A172 (cell line): ENCODE measurements at regions not wholly inside any gene's neighbourhood (a gene's known extent, or its start where the extent isn't known, plus 50 kb on each side); places are given as distances from the start of the nearest gene placed in this dataset.
"Not testable (repeated sequence)": the region's sequence is repeated elsewhere in the genome, so short reads cannot be mapped to it uniquely, and the experiment has no call there.

Experiments used
- DNase-seq: peaks from one replicate; pipeline ENCODE4 v3.0.0-alpha.2; 2015; ENCODE audit warnings: low spot score

DNA sequence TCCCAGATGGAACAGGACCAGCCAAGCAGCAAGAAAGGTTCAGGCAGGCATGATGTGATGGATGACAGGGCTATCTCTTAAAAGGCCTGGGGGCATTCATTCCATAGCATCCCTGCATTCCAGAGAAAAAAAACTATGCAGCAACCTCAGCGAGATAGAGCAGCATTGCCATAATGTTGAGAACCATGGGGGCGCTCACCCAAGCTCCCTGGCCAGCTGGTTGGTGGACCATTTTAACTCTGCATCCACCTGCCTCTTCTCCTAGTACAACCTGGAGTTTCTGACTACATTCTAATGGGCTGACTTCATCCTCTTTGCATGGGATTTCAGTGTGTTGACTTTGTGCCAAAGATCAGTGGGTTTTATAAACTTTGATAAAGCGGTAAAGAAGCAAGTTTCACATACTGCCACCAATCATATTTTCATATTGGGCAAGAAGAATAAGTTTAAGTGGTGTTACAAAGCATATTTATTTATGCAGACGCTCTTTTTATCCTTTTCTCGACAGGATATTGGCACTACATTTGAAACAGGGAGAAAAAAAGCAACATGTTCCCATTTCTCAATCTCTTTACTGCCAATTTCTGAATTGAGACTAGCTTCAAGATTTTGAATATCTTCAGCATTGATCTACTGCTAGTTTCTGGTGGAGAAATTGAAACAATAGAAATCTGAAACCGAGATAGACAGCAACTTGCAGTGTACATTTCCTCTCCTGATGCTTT, 378.3 kb upstream of the WWC1 start:
- DNase-seq: peak; percentile 30

DNA sequence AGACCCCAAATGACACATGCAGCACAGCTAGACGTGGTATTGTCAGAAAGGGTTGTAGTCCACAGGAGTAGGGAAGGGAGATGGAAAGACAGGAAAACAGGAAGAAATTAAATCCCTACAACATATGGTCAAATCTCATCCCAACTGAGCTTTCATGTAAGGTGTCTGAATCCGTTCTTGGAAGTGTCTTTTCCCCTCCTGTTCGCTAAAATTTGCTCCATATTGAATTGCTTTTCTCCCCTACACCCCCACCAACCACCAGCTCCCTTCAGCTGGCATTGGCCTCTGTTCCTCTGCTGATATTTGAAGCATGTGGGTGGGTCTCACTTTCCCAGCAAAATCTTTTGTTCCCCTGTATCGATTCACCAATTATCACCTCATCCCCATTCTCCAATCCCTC, 376.2 kb upstream of the WWC1 start:
- no peak for DNase-seq

GRCh38 chr5:167916261-167916691, 375.2 kb upstream of the WWC1 start:
- peak; percentile 72 for DNase-seq

DNA sequence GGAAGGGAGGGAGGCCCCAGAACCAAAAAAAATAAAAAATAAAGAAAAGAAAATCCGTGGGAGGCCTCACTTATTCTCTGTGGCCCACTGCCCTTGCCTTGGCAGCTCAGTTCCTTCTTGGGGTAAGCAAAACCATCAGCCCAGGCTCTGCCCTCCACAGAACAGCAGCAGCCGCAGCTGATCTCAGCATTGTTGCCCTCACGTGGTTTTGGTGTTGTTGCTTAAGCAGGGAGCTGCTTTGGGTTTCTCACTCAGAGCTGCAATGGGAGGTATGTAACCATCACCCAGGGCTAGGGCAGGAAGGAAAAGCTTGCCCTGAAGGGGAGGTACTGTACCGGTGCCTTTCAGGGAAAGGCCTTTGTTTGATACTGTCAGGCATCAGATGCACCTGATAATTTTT, 374.7 kb upstream of the WWC1 start:
- peak; percentile 43 for DNase-seq

GRCh38 chr5:167918184-167918812, 373.1 kb upstream of the WWC1 start:
- no peak for DNase-seq

- no peak for DNase-seq
Observed at GRCh38 chr5:167918813-167919483, 372.5 kb upstream of the WWC1 start.

GRCh38 chr5:167920589-167920988, 370.9 kb upstream of the WWC1 start:
- peak; percentile 27 for DNase-seq

- no peak for DNase-seq
Observed at GRCh38 chr5:167921796-167922195, 369.6 kb upstream of the WWC1 start.

DNA sequence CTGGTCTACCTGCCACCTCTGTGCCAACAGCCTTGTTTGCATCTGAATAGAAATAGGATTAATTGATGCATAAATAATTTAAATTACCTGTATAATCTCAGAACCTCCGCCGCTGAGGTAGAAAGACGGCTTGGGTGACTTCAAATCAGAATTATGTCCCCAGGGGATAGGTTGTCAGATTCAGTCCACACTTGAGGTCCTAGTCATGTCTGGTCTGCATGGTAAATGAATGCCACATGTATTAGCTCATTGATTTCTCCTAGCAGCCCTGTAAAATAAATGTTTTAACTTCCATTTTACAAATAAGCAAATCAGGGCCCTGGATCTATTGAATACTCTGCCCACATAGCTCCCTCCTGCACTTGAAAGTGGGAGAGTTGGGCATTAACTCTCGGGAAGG, 368.0 kb upstream of the WWC1 start:
- DNase-seq: no peak

- no peak for DNase-seq
Observed at GRCh38 chr5:167929841-167930240, 361.6 kb upstream of the WWC1 start.

DNA sequence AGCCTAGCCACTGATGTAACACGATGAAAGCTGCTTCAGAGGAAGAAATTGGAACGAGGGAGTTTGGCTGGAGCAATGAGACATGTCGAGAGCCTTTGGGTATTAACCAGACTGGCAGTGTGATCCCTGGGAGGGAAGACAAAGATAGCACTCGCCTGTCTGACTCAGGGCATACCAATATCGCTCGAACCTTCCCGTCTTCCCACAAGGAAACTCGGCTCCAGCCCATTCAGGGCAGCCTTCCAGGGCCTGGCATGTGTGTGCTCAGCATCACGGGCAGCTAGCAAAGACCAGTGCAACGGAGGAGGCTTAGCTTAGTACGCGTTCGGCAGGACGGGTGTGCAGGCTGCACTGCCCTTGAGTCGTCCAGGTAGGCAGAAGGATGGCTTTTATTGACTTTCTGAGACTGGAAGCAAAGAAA, 356.9 kb upstream of the WWC1 start:
- DNase-seq: peak; percentile 73

- DNase-seq: no peak
Observed at GRCh38 chr5:167936022-167936421, 355.4 kb upstream of the WWC1 start.

DNA sequence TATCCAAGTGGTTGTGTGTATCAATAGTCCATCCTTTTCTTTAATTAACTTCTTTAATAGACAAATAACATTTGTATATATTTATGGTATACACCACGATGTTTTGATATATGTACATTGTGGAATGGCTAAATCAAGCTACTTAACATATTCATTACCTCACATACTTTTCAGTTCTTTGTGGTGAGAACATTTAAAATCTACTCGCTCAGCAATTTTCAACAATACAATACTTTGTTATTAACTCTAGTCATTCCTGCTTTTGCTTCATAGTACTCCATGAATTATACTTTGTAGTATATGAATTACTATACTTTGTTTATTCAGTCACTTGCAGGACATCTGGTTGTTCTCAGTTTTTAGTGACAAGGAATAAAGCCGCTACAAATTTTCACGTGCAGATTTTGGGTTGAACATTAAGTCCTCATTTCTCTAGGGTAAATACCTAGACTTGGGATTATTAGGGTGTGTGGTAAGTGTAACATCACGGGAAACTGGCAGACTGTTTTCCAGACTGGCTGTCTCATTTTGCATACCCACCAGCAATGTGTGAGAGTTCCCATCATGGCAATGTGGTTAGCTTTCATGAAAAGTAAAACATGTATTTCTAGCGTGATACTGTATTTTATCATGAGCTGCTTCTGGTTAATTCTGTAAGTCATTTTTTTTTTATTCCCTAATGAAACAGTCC, 354.4 kb upstream of the WWC1 start:
- no peak for DNase-seq

- DNase-seq: no peak
Observed at GRCh38 chr5:167937635-167937998, 353.8 kb upstream of the WWC1 start.

GRCh38 chr5:167939686-167940085, 351.8 kb upstream of the WWC1 start:
- DNase-seq: peak; percentile 47

- no peak for DNase-seq
Observed at GRCh38 chr5:167940911-167941310, 350.5 kb upstream of the WWC1 start.

DNA sequence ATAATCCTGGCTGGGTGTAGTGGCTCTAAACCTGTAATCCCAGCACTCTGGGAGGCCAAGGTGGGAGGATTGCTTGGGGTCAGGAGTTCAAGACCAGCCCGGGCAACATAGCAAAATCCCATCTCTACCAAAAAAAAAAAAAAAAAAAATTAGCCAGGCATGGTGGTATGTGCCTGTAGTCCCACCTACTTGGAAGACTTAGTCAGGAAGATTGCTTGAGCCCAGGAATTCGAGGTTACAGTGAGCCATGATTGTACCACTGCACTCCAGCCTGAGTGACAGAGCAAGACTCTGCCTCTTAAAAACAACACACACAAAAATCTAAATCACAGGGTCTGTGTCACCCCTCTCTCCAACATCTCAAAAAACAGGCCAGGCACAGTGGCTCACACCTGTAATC, 349.9 kb upstream of the WWC1 start:
- DNase-seq: not testable (repeated sequence)

GRCh38 chr5:167943343-167943742, 348.1 kb upstream of the WWC1 start:
- DNase-seq: no peak

DNA sequence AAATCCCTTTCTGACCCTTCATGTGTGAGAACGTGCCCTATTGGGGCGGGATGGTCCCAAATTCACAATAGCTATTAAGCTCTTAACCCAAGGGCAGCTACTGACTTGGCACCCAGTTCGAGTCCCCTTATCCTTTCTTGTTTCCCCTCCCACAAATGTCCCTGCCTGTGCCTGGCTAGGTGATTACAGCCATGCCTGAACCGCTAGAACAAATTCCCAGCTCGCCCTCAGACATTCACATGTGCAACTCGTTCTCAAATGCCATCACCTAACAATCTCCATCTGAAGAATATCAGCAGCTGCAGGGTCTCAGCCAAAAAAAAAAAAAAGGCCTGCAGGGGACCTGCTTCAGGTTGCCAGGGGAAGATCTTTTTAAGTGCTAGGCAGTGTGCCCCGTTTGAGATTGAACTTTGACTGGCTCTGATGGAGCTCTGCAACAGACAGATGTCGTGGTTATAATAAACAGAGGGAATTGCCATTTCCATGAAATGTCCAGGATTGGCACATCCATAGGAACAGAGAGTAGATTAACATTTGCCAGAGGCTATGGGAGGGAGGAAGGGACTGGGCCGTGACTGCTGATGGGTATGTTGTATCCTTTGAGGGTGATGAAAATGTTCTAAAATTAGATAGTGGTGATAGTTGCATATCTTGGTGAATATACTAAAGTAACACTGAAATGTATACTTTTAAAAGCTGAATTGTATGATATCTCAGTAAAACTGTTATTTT, 347.2 kb upstream of the WWC1 start:
- no peak for DNase-seq

GRCh38 chr5:167945542-167946384, 345.7 kb upstream of the WWC1 start:
- DNase-seq: peak; percentile 97

- DNase-seq: no peak
Observed at GRCh38 chr5:167947306-167947705, 344.1 kb upstream of the WWC1 start.
